NOMO-1 treated with dmso at 0.1 percent for 144 hours (cell line): ENCODE measurements at regions not wholly inside any gene's neighbourhood (a gene's known extent, or its start where the extent isn't known, plus 50 kb on each side); places are given as distances from the start of the nearest gene placed in this dataset.
"Not testable (repeated sequence)": the region's sequence is repeated elsewhere in the genome, so short reads cannot be mapped to it uniquely, and the experiment has no call there.

ENCODE experiments used
- DNase-seq: peaks from one replicate; lab custom pipeline; 2025; ENCODE audit not compliant: unreplicated experiment; lab: John Stamatoyannopoulos, UW

DNA sequence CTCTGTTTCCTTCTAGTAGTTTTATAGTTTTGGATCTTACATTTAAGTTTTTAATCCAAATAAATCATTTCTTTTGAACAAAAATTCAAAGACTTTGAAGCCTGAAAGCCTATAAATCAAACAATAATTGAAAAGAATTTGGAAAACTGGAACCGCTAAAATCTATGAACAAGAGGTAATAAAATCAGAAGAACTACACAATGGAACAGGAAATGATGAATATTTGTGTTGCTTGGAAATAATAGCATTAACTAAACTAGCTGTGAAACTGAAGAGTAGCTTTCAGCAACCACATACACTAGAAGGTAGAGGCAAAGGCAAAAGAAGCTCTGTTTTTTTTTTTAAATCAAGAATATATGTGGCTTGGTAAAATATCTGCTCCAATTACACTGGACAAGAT lies 147.9 kb upstream of the ABI3BP start:
- no peak for DNase-seq

DNA sequence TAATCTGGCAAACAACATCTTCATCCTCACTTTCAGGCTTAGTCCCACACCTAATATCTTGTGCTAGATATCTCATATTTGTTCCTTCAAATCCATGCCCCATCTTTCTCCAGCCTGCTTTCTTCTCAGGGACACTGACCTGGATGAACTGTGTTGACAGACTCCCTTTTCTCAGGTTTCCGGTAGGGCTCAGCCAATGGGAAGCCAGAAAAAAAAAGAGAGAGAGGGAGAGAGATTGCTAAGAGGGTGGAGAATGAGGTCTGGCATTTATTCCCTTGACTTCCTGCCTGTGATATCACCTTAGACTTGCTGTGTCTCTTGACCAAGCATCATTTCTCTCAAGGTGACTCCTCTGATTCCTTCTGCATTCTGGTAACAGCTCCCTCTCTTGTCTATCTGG lies 145.6 kb upstream of the ABI3BP start:
- DNase-seq: no peak

DNA sequence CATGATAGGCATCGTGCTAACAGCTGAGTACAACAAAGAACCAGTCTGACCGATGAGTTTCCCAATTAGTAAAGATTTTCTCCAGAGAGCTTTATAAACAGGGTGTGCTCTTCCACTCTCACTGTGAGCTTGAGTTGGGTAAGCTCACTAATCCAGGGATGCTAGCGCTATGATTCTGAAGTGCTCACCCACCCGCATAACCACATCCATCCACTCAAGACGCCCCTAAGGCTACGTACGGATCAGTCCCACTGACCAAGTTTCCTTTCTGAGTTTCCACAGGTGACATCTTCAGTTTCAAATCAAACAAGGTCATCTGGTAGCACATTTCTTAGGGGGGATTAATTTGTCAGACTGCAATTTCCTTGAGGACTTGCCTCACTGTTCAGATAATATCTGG lies 141.1 kb upstream of the ABI3BP start:
- no peak for DNase-seq

DNA sequence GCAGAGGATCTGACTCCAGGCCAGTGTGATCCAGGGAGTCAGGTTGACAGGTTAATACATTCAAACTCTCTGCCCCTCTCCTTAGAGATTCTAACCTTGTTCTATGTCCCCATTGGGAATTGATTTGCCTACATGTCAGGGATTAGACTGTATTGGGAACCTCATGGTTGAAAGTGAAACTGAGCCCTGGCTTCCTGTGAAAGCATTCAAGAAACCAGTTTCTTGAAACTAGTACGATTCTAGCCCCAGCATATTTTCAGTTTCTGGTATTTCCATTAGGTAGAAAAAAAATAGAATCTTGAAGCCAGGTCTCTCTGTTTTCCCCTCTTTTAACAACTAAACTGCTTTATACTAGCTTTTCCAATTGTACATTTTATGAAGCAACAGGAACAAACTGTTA lies 140.4 kb upstream of the ABI3BP start:
- no peak for DNase-seq

DNA sequence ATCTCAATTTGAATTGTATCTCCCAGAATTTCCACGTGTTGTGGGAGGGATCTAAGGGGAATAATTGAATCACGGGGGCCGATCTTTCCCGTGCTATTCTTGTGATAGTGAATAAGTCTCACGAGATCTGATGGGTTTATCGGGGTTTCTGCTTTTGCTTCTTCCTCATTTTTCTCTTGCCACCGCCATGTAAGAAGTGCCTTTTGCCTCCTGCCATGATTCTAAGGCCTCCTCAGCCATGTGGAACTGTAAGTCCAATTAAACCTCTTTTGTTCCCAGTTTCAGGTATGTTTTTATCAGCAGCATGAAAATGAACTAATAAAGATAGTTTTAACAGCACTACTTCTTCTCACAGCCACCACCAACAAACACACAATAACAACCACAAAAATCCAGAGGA lies 140.0 kb upstream of the ABI3BP start:
- DNase-seq: not testable (repeated sequence)

DNA sequence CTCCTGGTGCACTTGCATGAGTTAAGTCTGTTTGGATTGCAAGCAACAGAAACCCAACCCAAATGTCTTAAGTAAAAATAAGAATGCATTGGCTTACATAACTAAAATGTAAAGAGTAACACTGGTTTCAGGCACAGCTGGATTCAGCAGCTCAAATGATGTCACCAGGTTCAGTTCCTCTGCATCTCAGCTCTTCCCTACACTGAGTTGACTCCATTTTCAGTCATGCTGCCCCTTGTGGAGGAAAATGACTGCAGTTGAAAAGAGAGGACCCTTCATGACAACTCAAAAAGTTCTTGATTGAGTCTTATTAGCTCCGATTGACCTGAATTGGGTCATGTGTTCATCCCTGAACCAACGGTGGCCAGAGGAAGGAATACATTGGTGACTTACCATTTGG lies 138.5 kb upstream of the ABI3BP start:
- DNase-seq: no peak

DNA sequence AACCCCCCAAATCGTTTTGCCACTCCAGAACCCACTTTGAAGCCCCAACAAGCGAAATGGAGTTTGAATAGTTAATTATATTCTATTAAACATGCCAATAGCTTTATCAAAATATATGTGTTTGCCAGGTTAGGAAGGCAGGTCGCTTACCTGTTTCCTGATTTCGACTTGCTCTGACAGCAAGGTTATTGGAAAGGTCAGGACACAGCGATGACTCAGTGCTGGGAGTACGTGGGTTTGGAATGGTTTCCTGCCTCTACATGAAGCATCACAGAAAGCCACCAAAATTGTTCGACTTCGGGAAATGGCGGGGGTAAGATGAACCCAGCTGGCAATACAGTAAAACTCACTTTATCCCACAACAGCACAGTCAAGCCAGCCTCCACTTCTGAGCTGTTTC lies 135.6 kb upstream of the ABI3BP start:
- no peak for DNase-seq

DNA sequence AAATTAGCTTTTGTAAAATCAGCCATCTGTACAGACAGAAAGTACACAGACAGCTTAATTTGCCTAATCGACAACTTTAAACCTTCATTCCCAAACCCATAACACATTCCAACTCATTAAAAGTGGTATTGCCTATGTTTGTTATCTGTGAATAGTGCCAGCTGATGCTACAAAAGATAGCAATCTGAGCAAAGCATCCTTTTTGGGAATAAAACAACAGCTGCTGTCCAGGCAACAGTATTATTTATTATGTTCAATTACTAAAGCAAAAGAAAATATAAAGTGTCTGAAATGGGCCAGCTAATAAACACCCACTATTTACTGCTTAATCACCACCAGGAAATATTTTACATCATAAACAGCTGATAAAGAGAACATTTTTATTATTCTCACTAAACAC lies 134.8 kb upstream of the ABI3BP start:
- DNase-seq: no peak

DNA sequence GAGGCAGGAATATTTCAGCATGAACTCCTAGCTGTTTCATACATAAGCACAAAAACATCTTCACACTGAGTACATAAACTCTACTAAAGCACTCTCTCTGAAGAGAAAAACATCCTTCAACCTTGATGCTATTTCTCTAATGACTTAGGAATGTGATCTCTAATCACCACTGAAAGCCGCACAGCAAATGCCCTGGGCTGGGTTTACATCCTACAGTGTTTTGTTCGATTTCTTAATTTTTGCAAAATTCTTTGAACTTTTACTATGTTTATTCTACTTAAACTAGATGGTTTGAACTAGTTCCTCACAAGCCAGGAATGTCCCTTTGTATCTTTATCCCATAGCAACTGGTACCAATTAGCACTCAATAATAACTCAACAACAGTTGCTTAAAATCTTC lies 130.9 kb upstream of the ABI3BP start:
- DNase-seq: no peak

DNA sequence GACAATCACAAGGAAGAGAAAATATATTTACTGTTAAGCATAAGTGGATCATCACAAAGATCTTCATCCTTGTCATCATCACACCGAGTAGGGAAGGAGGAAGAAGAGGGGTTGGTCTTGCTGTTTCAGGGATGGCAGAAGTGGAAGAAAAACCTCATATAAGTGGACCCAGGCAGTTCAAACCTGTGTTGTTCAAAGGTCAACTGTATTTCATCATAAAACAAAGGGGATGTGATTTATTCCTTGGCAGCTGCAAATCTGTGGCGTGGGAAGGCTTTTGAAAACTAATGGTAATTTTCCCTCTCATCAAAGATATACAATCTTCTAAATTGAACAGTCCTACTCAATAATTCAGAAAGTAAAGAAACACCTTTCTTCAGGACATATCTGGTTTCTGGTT lies 129.9 kb upstream of the ABI3BP start:
- no peak for DNase-seq

DNA sequence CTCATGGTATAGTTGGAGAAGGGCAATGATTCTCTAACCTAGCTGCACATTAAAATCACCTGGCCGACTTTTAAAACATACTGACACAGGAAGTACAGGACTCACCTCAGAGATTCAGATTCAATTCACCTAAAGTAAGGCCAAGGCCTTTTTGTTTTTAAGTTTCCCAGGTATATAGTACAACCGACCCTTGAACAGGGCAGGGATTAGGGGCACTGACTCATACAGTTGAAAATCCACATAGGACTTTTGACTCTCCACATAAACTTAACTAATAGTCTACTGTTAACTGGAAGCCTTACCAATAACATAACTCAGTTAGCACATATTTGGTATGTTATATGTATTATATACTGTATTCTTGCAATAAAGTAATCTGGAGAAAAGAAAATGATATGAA lies 129.5 kb upstream of the ABI3BP start:
- DNase-seq: no peak

DNA sequence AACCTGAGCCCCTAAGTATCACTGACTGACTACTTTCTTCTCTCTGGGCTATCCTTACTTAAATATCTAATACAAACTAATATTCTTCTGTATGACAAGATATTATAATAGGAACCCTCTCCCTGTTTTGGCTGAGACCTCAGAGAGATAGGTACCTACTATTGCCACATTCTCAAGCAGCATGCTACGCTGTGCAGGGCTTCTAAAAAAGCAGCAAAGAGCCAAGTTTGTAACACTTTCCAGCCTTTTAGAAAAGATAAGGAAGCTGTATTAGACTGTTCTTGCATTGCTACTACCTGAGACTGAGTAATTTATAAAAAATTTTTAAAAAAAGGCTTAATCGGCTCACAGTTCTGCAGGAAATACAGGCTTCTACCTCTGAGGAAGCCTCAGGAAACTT lies 126.8 kb upstream of the ABI3BP start:
- no peak for DNase-seq

DNA sequence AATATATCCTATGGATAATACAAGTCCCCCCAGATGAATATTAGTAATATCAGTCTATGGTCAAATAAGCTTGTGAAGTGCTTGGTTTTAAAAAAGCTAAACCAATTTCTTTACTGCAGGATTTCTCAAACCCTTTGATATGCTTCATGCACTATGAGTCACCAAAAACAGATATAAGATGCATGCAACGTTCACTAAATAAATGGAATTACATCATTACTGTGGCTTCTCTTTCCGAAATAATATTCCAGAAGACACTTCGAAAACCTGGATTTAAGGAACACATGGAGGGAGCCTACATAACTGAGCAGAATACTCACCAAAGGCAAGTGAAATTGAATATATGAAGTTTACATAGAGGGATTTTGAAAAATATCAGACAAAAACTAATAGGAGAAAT lies 126.3 kb upstream of the ABI3BP start:
- no peak for DNase-seq

DNA sequence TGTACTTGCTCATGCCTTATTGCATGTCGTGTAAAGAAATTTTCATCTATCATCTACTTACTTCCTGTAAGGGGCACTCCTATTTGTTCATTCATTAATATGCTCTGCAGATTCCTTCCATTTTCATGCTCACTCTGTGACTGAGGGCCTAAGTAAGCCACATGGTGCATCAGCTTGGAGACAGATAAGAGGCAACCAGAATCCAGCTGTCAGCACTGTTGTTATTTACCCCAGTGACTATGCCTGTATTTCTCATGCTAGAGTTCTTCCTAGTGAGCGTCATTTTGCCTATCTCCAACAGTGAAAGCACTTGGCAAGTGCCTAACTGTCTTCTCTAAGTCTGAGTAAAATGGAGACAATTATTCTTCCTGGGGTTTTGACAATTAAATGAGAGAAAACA lies 124.8 kb upstream of the ABI3BP start:
- no peak for DNase-seq

DNA sequence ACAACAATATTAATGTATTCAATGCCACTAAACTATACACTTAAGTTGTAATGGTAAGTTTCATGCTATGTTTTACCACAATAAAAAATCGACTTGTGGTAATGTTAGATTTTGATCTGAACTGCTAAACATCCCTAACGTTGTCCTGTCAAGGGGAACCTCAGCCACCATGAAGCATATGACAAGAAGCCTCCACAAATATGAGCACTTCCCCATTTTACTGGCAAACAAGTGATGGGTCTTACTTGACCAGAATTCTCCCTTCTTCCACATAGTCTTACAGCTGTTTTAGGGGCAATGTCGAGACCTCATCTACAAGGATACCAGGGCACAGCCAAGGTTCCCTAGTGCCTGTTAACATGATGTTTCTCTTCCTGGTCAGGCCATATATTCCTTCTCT lies 124.2 kb upstream of the ABI3BP start:
- no peak for DNase-seq

DNA sequence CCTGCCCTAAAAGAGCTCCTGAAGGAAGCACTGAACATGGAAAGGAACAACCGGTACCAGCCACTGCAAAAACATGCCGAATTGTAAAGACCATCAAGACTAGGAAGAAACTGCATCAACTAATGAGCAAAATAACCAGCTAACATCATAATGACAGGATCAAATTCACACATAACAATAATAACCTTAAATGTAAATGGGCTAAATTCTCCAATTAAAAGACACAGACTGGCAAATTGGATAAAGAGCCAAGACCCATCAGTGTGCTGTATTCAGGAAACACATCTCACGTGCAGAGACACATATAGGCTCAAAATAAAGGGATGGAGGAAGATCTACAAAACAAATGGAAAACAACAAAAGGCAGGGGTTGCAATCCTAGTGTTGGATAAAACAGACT lies 117.1 kb upstream of the ABI3BP start:
- DNase-seq: not testable (repeated sequence)

DNA sequence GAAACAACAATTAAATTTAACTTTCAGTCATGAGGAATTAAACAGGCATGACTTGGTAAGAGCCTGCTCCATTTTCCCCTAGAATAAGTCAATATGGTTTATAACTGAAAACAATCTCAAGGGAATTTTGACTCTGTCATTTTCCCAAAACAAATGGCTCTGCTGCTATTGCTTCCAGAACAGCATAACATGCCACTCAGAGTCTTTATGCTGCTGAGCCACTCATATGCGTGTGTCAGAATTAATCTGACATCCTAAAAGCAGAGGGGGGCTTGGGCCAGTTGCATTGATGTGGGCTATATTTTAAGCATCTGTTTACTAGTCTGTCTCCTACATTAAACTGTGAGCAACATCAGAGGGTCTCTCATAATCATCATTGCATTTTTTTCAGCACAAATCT lies 111.1 kb upstream of the ABI3BP start:
- no peak for DNase-seq

DNA sequence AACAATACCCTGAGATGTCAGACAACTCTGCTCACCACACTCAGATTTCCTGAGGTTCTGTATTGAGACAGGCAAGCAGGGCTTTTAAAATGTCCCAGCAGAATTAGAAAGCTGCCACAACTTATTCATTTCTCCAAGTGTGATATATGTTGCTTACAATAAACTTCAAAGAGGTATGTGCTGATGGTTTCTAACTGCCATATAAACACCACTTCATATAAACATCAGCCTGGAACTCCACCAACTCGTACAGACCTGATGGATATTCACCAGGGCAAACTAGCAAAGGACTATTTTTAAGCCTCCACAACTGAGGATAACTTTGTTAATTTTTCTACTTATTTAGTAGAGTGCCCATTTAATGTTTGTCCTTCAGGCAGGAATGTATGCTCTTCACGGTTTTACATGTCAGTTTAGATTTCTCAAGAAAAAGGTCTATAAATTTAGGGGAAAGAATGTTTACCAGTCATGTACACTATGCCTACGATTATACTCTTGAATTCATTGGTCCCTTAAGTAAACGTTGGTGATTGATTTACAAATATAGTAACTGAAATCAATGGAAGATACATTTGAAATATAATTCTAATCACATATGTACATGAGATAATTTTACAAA lies 109.6 kb upstream of the ABI3BP start:
- no peak for DNase-seq

DNA sequence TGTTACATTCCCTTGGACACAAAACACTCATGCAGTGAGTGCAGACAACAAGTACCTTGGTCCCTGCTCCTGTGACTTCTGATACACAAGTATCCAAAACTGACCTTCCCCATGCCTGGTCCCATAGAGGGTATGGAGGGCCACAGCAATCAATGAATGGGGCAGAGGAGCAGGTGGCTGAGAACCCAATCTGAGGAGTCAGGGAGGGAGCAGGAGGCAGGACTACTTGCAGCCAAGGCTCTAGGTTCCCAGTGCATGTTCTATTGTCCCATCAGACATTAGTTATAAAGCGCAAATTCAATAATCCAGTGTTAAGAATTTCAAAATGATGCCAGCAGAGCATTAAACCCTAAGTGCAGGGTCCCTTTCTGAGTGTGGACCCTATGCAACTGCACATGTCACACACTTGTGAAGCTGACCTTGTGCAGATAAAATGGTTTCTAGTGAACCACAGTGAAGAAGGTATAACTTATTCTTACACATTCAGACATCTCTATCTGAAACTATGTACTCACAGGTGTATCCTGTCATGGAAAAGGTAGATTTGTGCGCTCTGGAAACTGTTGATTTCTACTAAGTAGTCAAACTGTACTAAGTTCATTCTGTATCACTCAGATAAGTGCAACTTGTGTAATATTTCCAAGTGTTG lies 107.3 kb upstream of the ABI3BP start:
- DNase-seq: no peak

DNA sequence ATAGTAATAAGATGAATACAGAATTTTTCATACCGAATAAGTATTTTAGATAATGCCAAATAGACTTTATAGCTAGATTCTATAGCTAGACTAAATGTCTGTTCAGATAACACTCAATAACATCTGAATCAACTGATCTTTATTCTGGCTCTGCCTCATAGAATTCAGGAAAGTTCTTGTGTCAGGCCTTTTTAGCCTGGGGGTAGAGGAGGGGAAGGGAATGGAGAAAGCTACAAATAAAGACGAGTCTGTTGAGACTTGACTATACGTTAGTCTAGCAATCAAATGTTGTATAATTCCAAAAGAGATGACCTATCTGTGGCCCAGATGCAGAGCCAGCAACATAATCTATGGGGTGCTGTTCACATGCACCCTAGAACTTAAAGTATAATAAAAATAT lies 106.6 kb upstream of the ABI3BP start:
- DNase-seq: no peak

DNA sequence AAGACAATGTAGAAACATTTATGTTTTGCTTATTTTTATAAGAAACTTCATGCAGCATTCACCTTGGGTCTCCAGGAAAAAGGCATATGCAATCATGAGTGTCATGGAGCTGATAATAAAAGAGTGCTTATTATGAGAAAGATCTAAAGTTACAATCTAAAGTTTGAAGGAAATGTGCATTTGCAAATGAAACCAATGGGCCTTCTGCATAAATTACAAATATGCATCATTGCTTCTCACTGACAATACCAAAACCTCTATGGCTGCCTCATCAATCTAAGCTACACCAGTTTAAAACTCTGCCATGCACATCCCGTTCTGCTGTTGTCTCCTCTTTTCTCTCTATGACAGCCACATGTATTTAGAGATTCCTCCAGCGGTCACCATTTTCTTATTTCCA lies 103.2 kb upstream of the ABI3BP start:
- DNase-seq: no peak

DNA sequence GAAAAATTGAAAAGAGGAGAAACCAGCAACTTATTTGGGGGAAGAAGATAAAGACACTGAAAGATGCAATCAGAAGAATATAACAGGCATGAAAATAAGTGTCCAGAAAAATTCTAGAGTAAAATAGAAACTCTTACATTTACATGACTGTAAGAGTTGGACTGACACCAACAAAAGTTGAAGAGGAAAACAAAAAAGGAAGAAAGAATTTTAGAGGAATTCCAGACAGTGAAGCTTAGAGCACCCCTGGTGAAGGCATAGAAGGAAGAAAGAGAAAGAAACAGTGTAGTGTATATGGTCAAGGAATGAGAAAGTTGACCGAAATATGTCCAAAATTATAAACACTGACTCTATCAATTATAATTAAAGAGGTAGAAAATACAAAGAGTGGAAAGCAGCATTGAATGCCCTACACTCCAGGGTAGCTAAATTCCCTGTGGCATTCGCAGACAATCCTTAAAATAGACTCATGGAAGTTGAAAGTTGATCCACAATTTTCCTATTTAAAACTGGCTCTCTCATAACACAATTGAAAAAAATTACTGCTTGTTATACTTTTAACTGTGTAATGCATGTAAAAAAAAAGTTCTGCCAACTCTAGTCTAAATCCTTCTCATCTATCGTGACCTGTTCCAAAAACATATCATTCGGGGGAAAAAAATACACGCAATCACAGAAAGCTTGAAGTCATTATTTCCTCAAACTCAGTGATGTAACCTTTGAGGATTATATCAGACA lies 102.6 kb upstream of the ABI3BP start:
- no peak for DNase-seq

DNA sequence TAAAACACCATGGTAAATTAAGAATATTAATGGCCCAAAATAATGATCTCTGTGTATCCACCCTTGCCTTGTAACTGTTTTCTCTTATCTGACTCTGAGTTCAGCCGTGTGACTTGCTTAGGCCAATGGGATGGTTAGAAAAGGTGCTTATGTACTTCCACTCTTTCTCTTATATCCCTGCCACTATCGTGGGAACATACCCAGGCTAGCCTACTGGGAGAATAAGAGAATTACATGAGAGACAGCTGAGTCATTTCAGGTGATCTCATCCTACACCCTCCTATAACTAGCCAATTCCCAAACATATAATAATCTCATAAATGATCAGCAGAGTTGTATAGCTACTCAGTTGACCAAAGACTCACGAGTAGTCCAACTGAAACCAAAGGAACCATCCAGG lies 98.3 kb upstream of the ABI3BP start:
- no peak for DNase-seq
